ENCODE measurements at regions not wholly inside any gene's neighbourhood (a gene's known extent, or its start where the extent isn't known, plus 50 kb on each side); places are given as distances from the start of the nearest gene placed in this dataset.

DNA sequence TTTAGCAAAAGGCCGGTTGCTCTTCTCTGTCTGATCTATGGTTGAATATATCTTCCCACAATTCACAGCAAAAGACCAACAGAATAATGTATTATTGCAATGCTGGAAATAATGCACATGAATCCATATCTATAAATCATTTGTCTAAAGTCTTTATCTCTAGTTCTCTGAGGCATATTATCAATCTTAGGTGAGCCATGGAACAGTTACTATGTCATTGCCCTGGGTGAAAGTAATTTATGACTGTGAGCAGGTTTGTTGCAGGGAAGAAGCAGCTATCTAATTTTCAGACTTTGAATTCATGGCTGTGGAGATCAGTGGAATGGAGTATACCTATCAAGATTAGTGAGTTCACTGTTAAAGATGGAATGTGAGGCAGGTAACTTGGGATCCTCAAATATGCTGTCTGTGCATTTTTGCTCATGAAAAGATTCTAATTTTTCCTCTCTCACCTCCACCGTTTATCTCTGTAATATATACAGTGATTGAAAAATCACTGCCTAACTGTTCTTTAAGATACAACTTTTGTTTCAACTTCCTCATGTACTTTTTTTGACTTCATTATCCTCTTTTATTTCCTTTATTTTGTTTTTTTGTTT, 256.8 kb upstream of the ARSJ start:
- Histone ChIP-seq H2AFZ (replicated peaks) (no peak overlapping the region), H3K9me3 (ENCODE audit: low read depth) (no peaks in the 10 kb centered on the region), H3K9ac (no peak overlapping the region), H3K4me3 (no peak overlapping the region), H3K27me3 (no peaks in the 10 kb centered on the region), H3K27ac (no peak overlapping the region), H3K79me2 (ENCODE audit: low read depth) (no peaks in the 10 kb centered on the region), H3K36me3 (no peaks in the 10 kb centered on the region), H4K20me1 (ENCODE audit: low read depth) (no peaks in the 10 kb centered on the region), H3K4me2 (no peak overlapping the region), H3K4me1 (no peaks in the 10 kb centered on the region), H3F3A (ENCODE audit: low read depth) (no peaks in the 10 kb centered on the region)
- Mint-ChIP-seq H3K9me3 (no peaks in the 10 kb centered on the region), H3K4me1 (no peaks in the 10 kb centered on the region), H3K36me3 (no peaks in the 10 kb centered on the region), H3K27ac (no peak overlapping the region), H3K4me3 (no peak overlapping the region), H3K27me3 (ENCODE audit: insufficient read depth, low read depth) (no peaks in the 10 kb centered on the region)
- no peak for DNase-seq (ENCODE audit: low spot score)
- TF ChIP-seq EZH2phosphoT487 (IDR thresholded peaks at IDR 0.05) (no peak), CTCF (IDR thresholded peaks at IDR 0.05) (no peak), EZH2 (IDR thresholded peaks at IDR 0.05) (no peak)

DNA sequence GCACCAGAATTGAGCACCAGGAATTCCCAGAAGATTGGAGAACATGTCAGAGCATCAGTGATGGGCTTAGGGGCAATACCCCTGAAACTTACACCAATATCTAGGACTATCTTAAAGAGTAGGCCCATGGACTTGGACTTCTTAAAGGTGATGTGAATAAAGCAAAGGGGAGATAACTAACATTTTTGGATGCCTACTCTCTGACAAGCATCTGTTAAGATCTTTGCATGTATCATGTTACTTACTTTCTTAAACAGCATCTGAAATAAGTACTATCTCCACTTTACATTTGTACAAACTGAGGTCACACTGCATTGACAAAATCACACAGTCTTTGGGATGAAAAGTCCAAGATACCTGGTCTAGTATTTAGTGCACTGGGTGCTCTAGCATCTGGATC, 258.6 kb upstream of the ARSJ start:
- Histone ChIP-seq H3K4me1 (no peaks in the 10 kb centered on the region), H3K27me3 (no peaks in the 10 kb centered on the region), H3K9me3 (ENCODE audit: low read depth) (no peaks in the 10 kb centered on the region), H3K36me3 (no peaks in the 10 kb centered on the region), H4K20me1 (ENCODE audit: low read depth) (no peaks in the 10 kb centered on the region), H2AFZ (replicated peaks) (no peak overlapping the region), H3F3A (ENCODE audit: low read depth) (no peaks in the 10 kb centered on the region), H3K79me2 (ENCODE audit: low read depth) (no peaks in the 10 kb centered on the region), H3K4me2 (no peak overlapping the region), H3K4me3 (no peak overlapping the region), H3K27ac (no peak overlapping the region), H3K9ac (no peak overlapping the region)
- DNase-seq (ENCODE audit: low spot score): no peak
- Mint-ChIP-seq H3K27me3 (ENCODE audit: insufficient read depth, low read depth) (no peaks in the 10 kb centered on the region), H3K36me3 (no peaks in the 10 kb centered on the region), H3K4me1 (no peaks in the 10 kb centered on the region), H3K4me3 (no peak overlapping the region), H3K9me3 (no peaks in the 10 kb centered on the region), H3K27ac (no peak overlapping the region)
- TF ChIP-seq EZH2 (IDR thresholded peaks at IDR 0.05): no peak
- no peak for TF ChIP-seq CTCF (IDR thresholded peaks at IDR 0.05)
- no peak for TF ChIP-seq EZH2phosphoT487 (IDR thresholded peaks at IDR 0.05)

GRCh38 chr4:114249561-114249960, 270.1 kb upstream of the ARSJ start:
- no peaks in the 10 kb centered on the region for H3K36me3 ChIP-seq
- no peak overlapping the region for H3K27ac ChIP-seq
- Mint-ChIP-seq H3K36me3 (no peaks in the 10 kb centered on the region), H3K4me3 (no peak overlapping the region), H3K27ac (no peak overlapping the region), H3K4me1 (no peaks in the 10 kb centered on the region), H3K27me3 (ENCODE audit: insufficient read depth, low read depth) (no peaks in the 10 kb centered on the region), H3K9me3 (no peaks in the 10 kb centered on the region)
- no peaks in the 10 kb centered on the region for H3K27me3 ChIP-seq
- DNase-seq (ENCODE audit: low spot score): no peak
- H3F3A ChIP-seq (ENCODE audit: low read depth): no peaks in the 10 kb centered on the region
- no peak overlapping the region for H2AFZ ChIP-seq (replicated peaks)
- H3K9me3 ChIP-seq (ENCODE audit: low read depth): no peaks in the 10 kb centered on the region
- no peaks in the 10 kb centered on the region for H3K4me1 ChIP-seq
- no peak overlapping the region for H3K4me3 ChIP-seq
- H3K9ac ChIP-seq: no peak overlapping the region
- no peaks in the 10 kb centered on the region for H4K20me1 ChIP-seq (ENCODE audit: low read depth)
- no peaks in the 10 kb centered on the region for H3K79me2 ChIP-seq (ENCODE audit: low read depth)
- H3K4me2 ChIP-seq: no peak overlapping the region
- TF ChIP-seq CTCF (IDR thresholded peaks at IDR 0.05) (no peak), EZH2phosphoT487 (IDR thresholded peaks at IDR 0.05) (no peak), EZH2 (IDR thresholded peaks at IDR 0.05) (no peak)
